H1 (cell line): ENCODE measurements at regions not wholly inside any gene's neighbourhood (a gene's known extent, or its start where the extent isn't known, plus 50 kb on each side); places are given as distances from the start of the nearest gene placed in this dataset.

Experiments
- CTCF ChIA-PET: fragments of 300-600 bp; sonication (Branson Sonifier 250); formaldehyde crosslinking; loops from one replicate; lab custom pipeline; 2021; ENCODE audit not compliant: partially characterized antibody; lab: Charles Lee
- POLR2A ChIA-PET: fragments of 300-600 bp; sonication (Branson Sonifier 250); formaldehyde crosslinking; loops from one replicate; lab custom pipeline; 2021; ENCODE audit warnings: inconsistent platforms; ENCODE audit not compliant: partially characterized antibody; lab: Charles Lee
- DNase-seq, 2 experiments: peaks; one replicate each; pipeline versions ENCODE4 v3.0.0 to v3.0.0-alpha.2; 2010 to 2022; ENCODE audit warnings: low spot score in 2 of 2, low read depth in 1 of 2, mixed read lengths in 1 of 2
- FAIRE-seq: peaks from 2 replicates; lab custom pipeline; 2011; peaks lifted over from hg19 to GRCh38; lab: Jason Lieb, UNC
- H2AFZ ChIP-seq: 2 replicates; pipeline ENCODE4 v1.8.1; 2012; ENCODE audit warnings: low read length, inconsistent platforms
- H2AK5ac ChIP-seq: 2 replicates; pipeline ENCODE4 v1.6.1; 2013; ENCODE audit warnings: low read depth, low read length
- H2BK120ac ChIP-seq: replicated peaks from 2 replicates; pipeline ENCODE3; 2013; ENCODE audit warnings: low read depth, low read length, inconsistent platforms
- H2BK12ac ChIP-seq: 2 replicates; pipeline ENCODE4 v1.6.1; 2013; ENCODE audit warnings: low read depth, low read length
- H2BK15ac ChIP-seq: 2 replicates; pipeline ENCODE4 v1.6.1; 2013; ENCODE audit warnings: low read length
- H2BK20ac ChIP-seq: 2 replicates; pipeline ENCODE4 v1.6.1; 2013; ENCODE audit warnings: low read length
- H2BK5ac ChIP-seq: 2 replicates; pipeline ENCODE4 v1.6.1; 2013; ENCODE audit warnings: low read depth, low read length
- H3K14ac ChIP-seq: 2 replicates; pipeline ENCODE4 v1.6.1; 2013; ENCODE audit warnings: inconsistent platforms; ENCODE audit not compliant: insufficient read length
- H3K18ac ChIP-seq: 2 replicates; pipeline ENCODE4 v1.6.1; 2013; ENCODE audit warnings: low read length; ENCODE audit errors: extremely low read depth
- H3K23ac ChIP-seq: 2 replicates; pipeline ENCODE4 v1.6.1; 2013; ENCODE audit warnings: inconsistent platforms; ENCODE audit not compliant: insufficient read length
- H3K23me2 ChIP-seq: 2 replicates; pipeline ENCODE4 v1.6.1; 2013; ENCODE audit warnings: low read depth, low read length
- H3K27ac ChIP-seq: 2 replicates; pipeline ENCODE4 v1.6.1; 2011; ENCODE audit warnings: low read depth, low read length, inconsistent platforms
- H3K27me3 ChIP-seq, 4 experiments: replicated peaks in 1 of 4; 1 replicate in 1 of 4; 2 replicates in 3 of 4; pipeline versions ENCODE4 v1.6.1 to v1.8.1; 2011 to 2013; ENCODE audit warnings: low read length in 3 of 4, mild to moderate bottlenecking in 3 of 4, inconsistent platforms in 2 of 4, mixed read lengths in 2 of 4, moderate library complexity in 1 of 4; ENCODE audit not compliant: control insufficient read depth in 3 of 4, insufficient read depth in 3 of 4; ENCODE audit errors: extremely low read depth in 1 of 4
- H3K36me3 ChIP-seq, 4 experiments: 2 replicates each; pipeline versions ENCODE4 v1.6.1 to v1.8.1; 2011 to 2013; ENCODE audit warnings: mild to moderate bottlenecking in 4 of 4, low read length in 3 of 4, moderate library complexity in 2 of 4, control low read depth in 1 of 4, inconsistent platforms in 1 of 4; ENCODE audit not compliant: insufficient read depth in 4 of 4, control insufficient read depth in 2 of 4
- H3K4ac ChIP-seq: replicated peaks from 2 replicates; pipeline ENCODE3; 2013; ENCODE audit warnings: low read length, low read depth, mixed read lengths, inconsistent platforms; ENCODE audit not compliant: insufficient read length
- H3K4me1 ChIP-seq, 4 experiments: replicated peaks in 1 of 4; 1 replicate in 1 of 4; 2 replicates in 3 of 4; pipeline versions ENCODE4 v1.6.1 to v1.8.1; 2011 to 2013; ENCODE audit warnings: low read length in 3 of 4, inconsistent platforms in 2 of 4, mixed read lengths in 1 of 4; ENCODE audit not compliant: insufficient read depth in 4 of 4, control insufficient read depth in 3 of 4
- H3K4me2 ChIP-seq, 2 experiments: 2 replicates each; pipeline versions ENCODE4 v1.6.1 to v1.8.1; 2011 to 2013; ENCODE audit warnings: low read depth in 2 of 2, low read length in 2 of 2, control low read depth in 1 of 2, inconsistent platforms in 1 of 2, mild to moderate bottlenecking in 1 of 2; ENCODE audit not compliant: insufficient read depth in 1 of 2
- H3K4me3 ChIP-seq, 4 experiments: fragments of 200-600, 300-600 bp in 1 of 4; sonication (generic), shearing (Covaris generic), sonication (Bioruptor Twin) in 1 of 4; 2 replicates each; pipeline versions ENCODE4 v1.5.1 to v1.8.1; 2011 to 2016; ENCODE audit warnings: low read length in 4 of 4, low read depth in 3 of 4, control low read depth in 2 of 4, inconsistent platforms in 2 of 4, mild to moderate bottlenecking in 2 of 4, mixed read lengths in 1 of 4, moderate library complexity in 1 of 4; ENCODE audit not compliant: insufficient read depth in 2 of 4; ENCODE audit errors: extremely low read depth in 1 of 4
- H3K56ac ChIP-seq: replicated peaks from 2 replicates; pipeline ENCODE3; 2013; ENCODE audit warnings: low read depth, mild to moderate bottlenecking, mixed read lengths, low read length, inconsistent platforms; ENCODE audit not compliant: insufficient read length
- H3K79me1 ChIP-seq: 2 replicates; pipeline ENCODE4 v1.6.1; 2013; ENCODE audit warnings: low read depth, low read length, control low read depth
- H3K79me2 ChIP-seq, 2 experiments: 2 replicates each; pipeline versions ENCODE4 v1.6.1 to v1.8.1; 2012 to 2013; ENCODE audit warnings: low read length in 2 of 2, mild to moderate bottlenecking in 2 of 2, inconsistent platforms in 1 of 2; ENCODE audit not compliant: insufficient read depth in 2 of 2, control insufficient read depth in 1 of 2
- H3K9ac ChIP-seq, 4 experiments: replicated peaks in 1 of 4; 1 replicate in 1 of 4; 2 replicates in 3 of 4; pipeline versions ENCODE4 v1.6.1 to v1.8.1; 2011 to 2013; ENCODE audit warnings: low read depth in 3 of 4, low read length in 3 of 4, control low read depth in 2 of 4, mild to moderate bottlenecking in 2 of 4, moderate library complexity in 2 of 4, inconsistent platforms in 1 of 4; ENCODE audit errors: extremely low read depth in 1 of 4
- H3K9me3 ChIP-seq, 2 experiments: 2 replicates each; pipeline versions ENCODE4 v1.6.1 to v1.8.1; 2012 to 2013; ENCODE audit warnings: mild to moderate bottlenecking in 2 of 2, moderate library complexity in 2 of 2, control low read depth in 1 of 2, inconsistent platforms in 1 of 2, low read depth in 1 of 2, low read length in 1 of 2, mixed read lengths in 1 of 2; ENCODE audit not compliant: insufficient read depth in 2 of 2
- H4K20me1 ChIP-seq, 2 experiments: replicated peaks in 1 of 2; 2 replicates each; pipeline versions ENCODE3 to v1.8.1; 2011 to 2013; ENCODE audit warnings: inconsistent platforms in 2 of 2, low read length in 2 of 2, mild to moderate bottlenecking in 1 of 2; ENCODE audit not compliant: insufficient read depth in 2 of 2, control insufficient read depth in 1 of 2
- H4K5ac ChIP-seq: 2 replicates; pipeline ENCODE4 v1.6.1; 2013; ENCODE audit warnings: low read length, low read depth, mixed read lengths, inconsistent platforms; ENCODE audit not compliant: insufficient read length
- H4K8ac ChIP-seq: 2 replicates; pipeline ENCODE4 v1.8.0; 2013; ENCODE audit warnings: mild to moderate bottlenecking, moderate library complexity, low read length, inconsistent platforms; ENCODE audit not compliant: insufficient read depth; ENCODE audit errors: extremely low read depth
- H4K91ac ChIP-seq: replicated peaks from 2 replicates; pipeline ENCODE3; 2013; ENCODE audit warnings: low read length, mixed read lengths, inconsistent platforms; ENCODE audit not compliant: insufficient read length
- ASH2L ChIP-seq: fragments of 200-600, 300-600 bp; sonication (generic); IDR thresholded peaks from one replicate; pipeline ENCODE4 v1.7.1; 2017; ENCODE audit warnings: low read length
- RAD21 ChIP-seq, 2 experiments: IDR thresholded peaks in 1 of 2; conservative IDR thresholded peaks in 1 of 2; 2 replicates each; pipeline ENCODE4 v1.6.1; 2011; ENCODE audit warnings: low read depth in 2 of 2, low read length in 2 of 2, improper control_type of control experiment in 1 of 2, inconsistent platforms in 1 of 2, mild to moderate bottlenecking in 1 of 2, moderate library complexity in 1 of 2
- YY1 ChIP-seq: IDR thresholded peaks from 2 replicates; pipeline ENCODE4 v1.6.1; 2011; ENCODE audit warnings: low read depth, mild to moderate bottlenecking, low read length
- WGBS, 2 experiments: shearing (Covaris generic) in 1 of 2; methylation state at CpG; one replicate each; pipeline versions ENCODE4 v1.1.6 to v1.1.7; 2013 to 2015; ENCODE audit warnings: low lambda C conversion rate in 2 of 2, mixed read lengths in 2 of 2, inconsistent platforms in 1 of 2, low coverage in 1 of 2, missing lambda C conversion rate in 1 of 2; ENCODE audit not compliant: insufficient replicate concordance in 2 of 2, insufficient coverage in 1 of 2, insufficient read length in 1 of 2; ENCODE audit errors: extremely low coverage in 1 of 2, missing lambda C conversion rate in 1 of 2; 5-methylcytosine and 5-hydroxymethylcytosine counted together
- TF ChIP-seq, protein P1 (sequence below), 3 experiments: IDR thresholded peaks; 1 replicate in 2 of 3; 2 replicates in 1 of 3; pipeline versions ENCODE4 v1.5.1 to v1.6.1; 2011; ENCODE audit warnings: low read length in 3 of 3, mild to moderate bottlenecking in 3 of 3, inconsistent platforms in 2 of 3, low read depth in 1 of 3, moderate library complexity in 1 of 3; ENCODE audit not compliant: insufficient read depth in 1 of 3; ENCODE audit errors: control extremely low read depth in 1 of 3

DNA sequence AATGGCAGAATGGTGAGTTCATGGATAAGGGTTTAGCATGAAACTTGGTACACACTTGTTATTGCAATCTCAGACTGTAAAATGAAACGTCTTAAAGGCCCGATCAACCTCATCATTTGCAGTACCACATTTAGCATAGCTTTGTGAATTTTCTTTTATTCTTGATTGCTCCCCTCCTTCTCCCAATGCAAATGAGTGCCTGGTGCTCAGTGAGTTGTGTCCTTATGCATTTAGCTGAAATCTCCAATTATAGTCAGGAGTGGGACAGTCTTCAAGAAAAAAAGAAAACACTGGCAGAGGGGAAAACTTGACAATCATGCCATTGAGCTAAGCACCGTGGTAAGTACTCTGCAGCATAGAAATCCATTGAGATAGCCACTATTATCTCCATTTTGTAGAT, 161.0 kb upstream of the HMCN1 start:
- H3K36me3 ChIP-seq, result no peaks in the 10 kb centered on the region
- H3K4me2 ChIP-seq, result no peak overlapping the region
- DNase-seq, result no peak
- no peak overlapping the region for H3K23ac ChIP-seq
- H3K18ac ChIP-seq, result no peak overlapping the region
- no peaks in the 10 kb centered on the region for H3K79me2 ChIP-seq
- no peak overlapping the region for H3K4ac ChIP-seq
- no peak overlapping the region for H3K4me3 ChIP-seq
- H4K5ac ChIP-seq, result no peak overlapping the region
- ChIA-PET CTCF (interaction anchor here (0.6 to 2.4 kb wide), 10 partner anchors 13 to 149 kb away, joined by 3 to 8 read pairs (median 4); no protein-coding TSS in a partner anchor), POLR2A (no interaction called here)
- H3K27me3 ChIP-seq, result no peaks in the 10 kb centered on the region
- H3K79me1 ChIP-seq, result no peaks in the 10 kb centered on the region
- no peaks in the 10 kb centered on the region for H3K4me1 ChIP-seq
- no peaks in the 10 kb centered on the region for H4K20me1 ChIP-seq
- H4K91ac ChIP-seq, result no peak overlapping the region
- H4K8ac ChIP-seq, result no peak overlapping the region
- no peak overlapping the region for H2BK15ac ChIP-seq
- no peak overlapping the region for H2AFZ ChIP-seq
- no peak overlapping the region for H2AK5ac ChIP-seq
- no peak overlapping the region for H2BK120ac ChIP-seq
- H3K27ac ChIP-seq, result no peak overlapping the region
- no peak overlapping the region for H2BK5ac ChIP-seq
- no peaks in the 10 kb centered on the region for H3K23me2 ChIP-seq
- no peak for FAIRE-seq
- no peak overlapping the region for H3K14ac ChIP-seq
- H2BK12ac ChIP-seq, result no peak overlapping the region
- H3K9me3 ChIP-seq, result 0 out of 4 replicates have a peak, but pooled peaks cover 0 to 1% of the 10 kb centered on the region in 2 experiments
- H3K56ac ChIP-seq, result no peak overlapping the region
- TF ChIP-seq RAD21 (IDR thresholded peaks at IDR 0.05 in 1 of 2, conservative IDR thresholded peaks at IDR 0.05 in 1 of 2; ENCODE audit: low read depth in 2 of 2, low read length in 2 of 2), result no peak
- no peak for TF ChIP-seq YY1
- TF ChIP-seq, protein P1, sequence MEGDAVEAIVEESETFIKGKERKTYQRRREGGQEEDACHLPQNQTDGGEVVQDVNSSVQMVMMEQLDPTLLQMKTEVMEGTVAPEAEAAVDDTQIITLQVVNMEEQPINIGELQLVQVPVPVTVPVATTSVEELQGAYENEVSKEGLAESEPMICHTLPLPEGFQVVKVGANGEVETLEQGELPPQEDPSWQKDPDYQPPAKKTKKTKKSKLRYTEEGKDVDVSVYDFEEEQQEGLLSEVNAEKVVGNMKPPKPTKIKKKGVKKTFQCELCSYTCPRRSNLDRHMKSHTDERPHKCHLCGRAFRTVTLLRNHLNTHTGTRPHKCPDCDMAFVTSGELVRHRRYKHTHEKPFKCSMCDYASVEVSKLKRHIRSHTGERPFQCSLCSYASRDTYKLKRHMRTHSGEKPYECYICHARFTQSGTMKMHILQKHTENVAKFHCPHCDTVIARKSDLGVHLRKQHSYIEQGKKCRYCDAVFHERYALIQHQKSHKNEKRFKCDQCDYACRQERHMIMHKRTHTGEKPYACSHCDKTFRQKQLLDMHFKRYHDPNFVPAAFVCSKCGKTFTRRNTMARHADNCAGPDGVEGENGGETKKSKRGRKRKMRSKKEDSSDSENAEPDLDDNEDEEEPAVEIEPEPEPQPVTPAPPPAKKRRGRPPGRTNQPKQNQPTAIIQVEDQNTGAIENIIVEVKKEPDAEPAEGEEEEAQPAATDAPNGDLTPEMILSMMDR (IDR thresholded peaks at IDR 0.05; ENCODE audit: control extremely low read depth in 1 of 3, insufficient read depth in 1 of 3, low read depth in 1 of 3, low read length in 3 of 3), result no peak
- no peak for TF ChIP-seq ASH2L
- no peak overlapping the region for H3K9ac ChIP-seq
- no peak overlapping the region for H2BK20ac ChIP-seq
- WGBS, 2 experiments, result 80% methylated on average over 3 of the region's 3 CpGs; no CpG with 5 or more reads in 1 of the 2 experiments
